ENCODE measurements at regions not wholly inside any gene's neighbourhood (a gene's known extent, or its start where the extent isn't known, plus 50 kb on each side); places are given as distances from the start of the nearest gene placed in this dataset.
"Not testable (repeated sequence)": the region's sequence is repeated elsewhere in the genome, so short reads cannot be mapped to it uniquely, and the experiment has no call there.

DNA sequence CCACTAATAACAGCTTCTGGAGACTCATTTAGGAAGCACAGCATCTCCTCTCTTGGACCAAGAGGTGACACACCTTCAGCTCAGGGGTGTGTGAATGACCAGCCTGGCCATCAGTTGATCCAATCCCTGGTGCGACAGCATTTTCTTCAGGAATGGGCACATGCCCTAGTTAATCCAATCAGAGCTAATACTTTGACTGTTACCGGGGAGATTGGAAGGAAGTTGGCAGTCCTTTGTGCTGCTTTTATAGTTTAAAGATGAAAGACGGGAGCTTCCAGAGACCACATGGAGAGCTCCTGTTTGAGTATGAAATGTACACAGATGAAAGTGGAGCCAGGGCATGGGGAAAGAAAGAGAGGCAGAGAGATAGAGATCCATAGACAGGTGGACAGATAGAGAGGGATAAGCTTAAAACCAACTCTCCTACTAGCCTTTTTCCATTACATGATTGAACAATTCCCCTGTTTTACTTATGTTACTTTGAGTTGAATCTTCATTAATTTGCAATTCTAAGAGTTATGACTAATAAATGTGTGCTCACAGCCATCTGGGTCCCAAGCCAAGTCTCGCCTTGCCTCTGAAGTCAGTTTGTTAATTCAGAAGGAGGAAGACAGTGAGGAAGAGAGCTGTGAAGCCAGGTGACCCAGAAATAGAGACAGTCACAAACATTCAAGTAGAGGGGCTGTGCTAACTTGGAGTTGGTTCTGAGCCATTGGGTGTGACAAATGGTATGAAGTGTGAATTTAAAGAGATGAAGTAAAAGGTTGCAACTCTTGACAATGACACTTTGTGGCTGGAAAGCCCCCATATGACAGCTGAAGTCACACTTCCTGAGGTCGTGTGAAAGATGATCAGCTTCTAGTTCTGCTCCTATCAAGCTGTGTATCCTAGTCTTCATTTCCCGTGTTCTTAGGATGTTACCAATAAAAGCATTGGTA lies 120.0 kb upstream of the GOT2 start:
- FAIRE-seq (no peak), DNase-seq (ENCODE audit: low spot score) (no peak)

DNA sequence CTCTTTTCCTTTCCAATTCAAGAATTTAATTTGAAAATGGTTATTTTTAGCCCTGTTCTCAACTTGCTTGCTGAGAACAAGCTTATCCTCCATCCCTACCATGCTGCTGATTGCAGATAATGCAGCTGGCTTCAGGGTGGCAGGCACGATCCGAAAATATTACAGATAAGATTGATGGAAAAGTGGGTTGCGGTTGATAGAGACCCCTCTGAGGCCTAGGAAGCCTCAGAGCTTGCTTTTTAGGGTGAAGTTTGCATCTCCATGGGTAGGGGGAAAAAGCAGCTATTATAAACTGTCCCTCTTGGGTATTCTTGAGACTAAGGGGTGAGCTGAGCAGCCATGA lies 116.5 kb upstream of the GOT2 start:
- no peak for FAIRE-seq

DNA sequence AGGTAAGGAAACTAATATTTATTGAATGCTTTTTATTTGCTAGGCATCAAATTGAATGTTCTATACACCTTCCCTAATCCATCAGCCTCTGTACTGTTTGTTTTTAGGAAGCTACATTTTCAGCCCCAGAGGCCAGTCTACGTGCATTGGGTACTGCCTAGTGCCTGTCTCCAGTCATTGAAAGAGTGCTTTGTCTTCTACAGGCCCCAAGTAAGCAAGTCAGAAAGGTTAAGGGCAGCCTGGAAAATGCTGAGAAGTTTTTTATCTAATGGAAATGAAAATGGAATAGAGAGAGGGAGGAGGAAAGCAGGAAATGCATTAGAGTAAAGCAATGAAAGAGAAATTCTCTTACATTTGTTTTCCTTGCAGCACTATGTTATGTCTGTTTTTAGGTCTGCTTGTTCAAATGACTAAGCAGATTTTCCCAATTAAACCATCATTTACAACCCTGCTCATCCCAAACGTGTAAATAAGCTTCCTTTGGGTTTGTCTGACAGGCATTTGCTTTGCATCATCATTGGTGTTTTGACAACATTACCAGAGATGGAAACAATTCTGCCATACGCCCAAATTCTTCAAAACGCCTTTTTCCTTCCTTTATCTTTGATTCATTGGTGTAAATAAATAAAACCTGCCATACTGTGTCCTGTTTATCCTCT lies 116.0 kb upstream of the GOT2 start:
- FAIRE-seq = no peak

More for the DNA sequence above, 116.5 kb upstream of the GOT2 start:
- DNase-seq (ENCODE audit: low spot score) = no peak

DNA sequence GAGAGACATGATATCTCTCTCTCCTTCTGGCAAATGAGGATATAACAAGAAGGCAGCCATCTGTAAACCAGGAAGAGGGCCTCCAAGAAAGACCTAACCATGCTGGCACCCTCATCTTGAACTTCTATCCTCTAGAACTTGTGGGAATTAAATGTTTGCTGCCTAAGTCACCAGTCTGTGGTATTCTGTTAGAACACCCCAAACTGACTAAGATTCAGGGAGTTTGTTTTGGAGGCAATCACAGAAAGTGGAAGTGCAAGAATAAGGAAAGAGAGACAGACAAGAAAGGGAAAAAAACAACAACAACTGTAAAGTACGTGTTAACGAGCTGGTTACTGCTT lies 114.5 kb upstream of the GOT2 start:
- DNase-seq (ENCODE audit: low spot score) = no peak
- no peak for FAIRE-seq

More for the DNA sequence above, 116.0 kb upstream of the GOT2 start:
- no peak for DNase-seq (ENCODE audit: low spot score)

DNA sequence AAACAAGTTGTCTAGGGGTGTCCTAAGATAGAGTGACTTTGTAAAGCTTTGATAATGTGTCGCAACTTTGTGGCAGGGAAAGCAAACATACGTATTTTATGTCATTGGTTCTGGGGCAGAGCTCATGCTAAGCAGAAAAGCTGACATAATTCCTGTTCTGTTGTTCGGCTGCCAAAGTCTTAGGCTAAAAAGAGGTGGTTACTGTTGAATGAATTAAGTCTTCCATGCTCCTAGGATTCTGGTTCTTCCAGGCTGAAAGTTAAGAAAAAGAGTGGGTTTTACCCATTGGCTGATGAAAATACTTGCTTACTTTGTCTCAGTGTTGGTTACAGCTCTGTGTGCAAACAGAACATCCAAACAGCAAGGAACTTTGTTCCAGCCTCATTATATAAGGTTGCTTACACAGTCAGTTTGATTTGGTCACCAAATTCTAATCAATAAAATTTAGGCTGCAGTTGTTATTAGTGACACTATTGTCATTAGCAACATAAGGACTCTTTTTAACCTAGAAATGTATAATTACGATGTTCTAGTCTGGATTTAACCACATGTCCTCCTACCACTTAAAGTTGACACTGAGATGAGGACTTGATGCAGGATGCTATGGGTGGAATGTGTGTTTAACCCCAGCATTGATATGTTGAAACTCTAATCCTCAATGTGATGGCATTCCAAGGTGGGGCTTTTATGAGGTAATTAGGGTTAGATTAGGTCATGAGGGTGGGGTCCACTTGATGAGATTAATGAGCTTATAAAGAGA lies 114.0 kb upstream of the GOT2 start:
- FAIRE-seq (no peak), DNase-seq (ENCODE audit: low spot score) (no peak)

DNA sequence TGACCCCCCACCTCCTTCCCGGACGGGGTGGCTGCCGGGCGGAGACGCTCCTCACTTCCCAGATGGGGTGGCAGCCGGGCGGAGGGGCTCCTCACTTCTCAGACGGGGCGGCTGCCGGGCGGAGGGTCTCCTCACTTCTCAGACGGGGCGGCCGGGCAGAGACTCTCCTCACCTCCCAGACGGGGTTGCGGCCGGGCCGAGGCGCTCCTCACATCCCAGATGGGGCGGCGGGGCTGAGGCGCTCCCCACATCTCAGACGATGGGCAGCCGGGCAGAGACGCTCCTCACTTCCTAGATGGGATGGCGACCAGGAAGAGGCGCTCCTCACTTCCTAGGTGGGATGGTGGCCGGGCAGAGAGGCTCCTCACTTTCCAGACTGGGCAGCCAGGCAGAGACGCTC lies 112.1 kb upstream of the GOT2 start:
- not testable (repeated sequence) for FAIRE-seq; DNase-seq (ENCODE audit: low spot score)

DNA sequence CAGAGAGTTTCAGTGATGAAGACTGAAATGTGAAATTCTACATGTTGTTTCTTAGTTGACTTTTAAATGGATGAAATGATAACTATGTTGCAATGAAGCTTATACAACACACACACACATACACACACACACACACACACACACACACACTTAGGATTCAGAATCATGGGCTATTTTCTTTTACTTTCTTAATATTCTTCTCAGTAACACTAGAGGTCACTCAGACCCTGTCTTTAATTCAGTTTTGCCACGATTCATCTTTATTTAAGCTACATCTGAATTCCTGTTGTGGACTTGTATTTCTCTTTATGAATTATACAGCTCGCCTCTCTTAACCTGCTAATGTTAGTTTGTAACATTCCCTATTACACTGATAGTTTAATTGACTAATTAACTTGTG lies 109.6 kb upstream of the GOT2 start:
- peak; percentile 21 for DNase-seq (ENCODE audit: low spot score)
- FAIRE-seq = no peak

DNA sequence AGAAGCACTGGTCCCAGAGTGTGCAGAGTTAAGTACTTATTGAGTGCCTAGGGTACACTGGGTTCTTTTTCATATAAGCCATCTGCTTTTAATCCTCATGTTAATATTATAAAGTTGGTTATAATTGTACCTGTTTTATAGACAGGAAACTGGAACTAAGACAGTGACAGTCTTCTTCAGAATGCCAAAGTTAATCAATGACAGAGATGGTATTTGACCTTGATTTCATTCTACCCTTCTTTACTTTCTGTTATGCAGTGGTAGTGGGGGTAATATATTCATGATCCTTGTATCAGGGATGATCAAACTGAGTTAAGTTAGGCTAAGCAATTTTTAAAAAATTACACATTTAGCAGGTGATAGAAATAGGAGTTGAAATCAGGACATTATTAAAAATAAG lies 108.6 kb upstream of the GOT2 start:
- DNase-seq (ENCODE audit: low spot score) (no peak), FAIRE-seq (no peak)

DNA sequence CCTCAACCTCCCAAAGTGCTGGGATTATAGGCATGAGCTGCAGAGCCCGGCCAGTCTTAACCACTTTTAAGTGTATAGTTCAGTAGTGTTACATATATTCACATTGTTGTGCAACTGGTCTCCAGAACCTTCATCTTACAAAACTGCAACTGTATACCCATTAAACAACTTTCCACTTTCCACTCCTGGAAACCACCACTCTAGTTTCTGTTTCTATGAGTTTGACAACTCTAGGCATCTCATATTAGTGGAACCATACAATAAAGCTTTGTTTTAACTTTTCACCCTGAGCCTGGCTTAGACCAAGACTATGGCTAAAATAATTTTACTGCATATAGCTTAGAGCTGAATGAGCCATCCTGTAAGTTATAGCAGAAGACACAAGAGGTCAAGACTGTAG lies 108.0 kb upstream of the GOT2 start:
- FAIRE-seq (no peak), DNase-seq (ENCODE audit: low spot score) (no peak)

DNA sequence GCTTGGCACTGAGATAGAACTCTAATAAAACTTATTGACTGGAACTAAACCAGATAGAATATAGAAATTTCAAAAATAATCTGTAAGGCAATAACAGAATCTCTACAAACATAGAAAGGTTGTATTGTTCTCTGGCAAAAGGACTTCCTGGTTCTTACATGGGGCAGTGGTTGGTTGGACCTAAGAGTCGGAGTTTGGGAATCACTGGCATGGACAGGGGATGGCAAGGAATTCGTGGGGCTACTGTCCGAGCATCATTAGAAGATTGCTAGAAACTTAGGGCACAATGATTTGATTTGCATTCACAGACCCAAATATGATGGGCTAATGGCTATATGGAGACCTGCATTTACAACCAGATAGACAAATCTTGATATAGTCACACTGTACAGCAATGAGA lies 103.8 kb upstream of the GOT2 start:
- DNase-seq (ENCODE audit: low spot score) = no peak
- no peak for FAIRE-seq

DNA sequence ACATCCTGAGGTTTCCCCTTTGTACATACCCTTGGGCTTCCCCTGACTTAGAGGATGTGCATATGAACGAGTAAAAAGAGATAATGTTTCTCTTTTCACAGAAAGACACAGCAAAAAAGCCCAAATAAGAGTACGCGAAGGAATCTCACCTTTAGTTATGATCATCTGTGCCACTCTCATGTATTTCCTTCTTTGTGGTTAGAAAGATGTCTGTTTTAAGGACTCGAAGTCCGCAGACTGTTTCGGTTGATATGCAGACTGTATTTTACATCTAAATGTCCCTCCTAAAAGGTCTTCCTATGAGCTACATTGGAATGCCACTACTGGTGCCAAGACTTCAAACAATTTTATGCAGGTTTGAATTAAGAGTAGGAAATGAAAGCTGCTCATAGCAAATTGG lies 102.3 kb upstream of the GOT2 start:
- DNase-seq (ENCODE audit: low spot score) (no peak), FAIRE-seq (no peak)

DNA sequence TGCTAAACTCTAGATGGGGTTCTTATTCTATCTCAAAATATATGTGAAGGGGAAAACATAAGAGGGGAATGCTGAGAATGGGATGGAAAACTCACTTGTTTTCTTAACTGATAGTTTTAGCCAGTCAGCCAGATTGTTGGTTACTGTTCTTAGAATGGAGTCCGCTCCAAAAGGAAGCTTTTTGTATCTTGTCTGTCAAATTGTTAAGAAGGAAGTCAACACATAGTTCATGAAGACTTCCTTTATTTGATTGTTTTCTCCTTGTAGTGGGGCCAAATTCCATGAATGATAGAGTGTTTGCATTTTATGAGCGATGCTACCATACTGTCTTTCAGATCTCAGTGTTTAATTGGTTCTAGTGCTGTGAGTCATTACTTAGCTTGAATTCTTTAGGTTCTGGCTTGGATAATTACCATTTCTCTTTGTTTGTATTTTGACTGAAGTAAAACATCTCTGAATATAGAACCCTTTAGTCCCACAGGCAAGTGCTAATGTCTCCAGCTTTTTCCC lies 98.3 kb upstream of the GOT2 start:
- no peak for DNase-seq (ENCODE audit: low spot score)
- FAIRE-seq = no peak

DNA sequence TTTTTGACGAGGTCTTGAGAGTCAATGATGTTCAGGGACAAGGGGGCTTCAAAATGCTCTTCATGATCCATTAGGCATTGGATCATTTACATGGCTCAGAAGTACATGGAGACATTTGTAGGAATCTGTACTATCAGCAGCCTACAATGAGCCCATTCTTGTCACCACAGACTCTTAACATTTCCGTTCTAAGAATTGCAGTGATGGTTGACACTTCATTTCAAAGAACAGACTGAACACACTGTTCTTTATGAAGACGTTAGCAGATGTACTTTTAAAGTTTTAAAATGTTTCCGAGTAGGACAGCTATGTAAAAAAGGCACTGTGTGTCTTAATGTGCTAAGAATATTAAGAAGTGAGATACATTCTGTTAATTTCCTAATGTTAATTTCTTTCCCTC lies 97.3 kb upstream of the GOT2 start:
- FAIRE-seq (no peak), DNase-seq (ENCODE audit: low spot score) (no peak)

DNA sequence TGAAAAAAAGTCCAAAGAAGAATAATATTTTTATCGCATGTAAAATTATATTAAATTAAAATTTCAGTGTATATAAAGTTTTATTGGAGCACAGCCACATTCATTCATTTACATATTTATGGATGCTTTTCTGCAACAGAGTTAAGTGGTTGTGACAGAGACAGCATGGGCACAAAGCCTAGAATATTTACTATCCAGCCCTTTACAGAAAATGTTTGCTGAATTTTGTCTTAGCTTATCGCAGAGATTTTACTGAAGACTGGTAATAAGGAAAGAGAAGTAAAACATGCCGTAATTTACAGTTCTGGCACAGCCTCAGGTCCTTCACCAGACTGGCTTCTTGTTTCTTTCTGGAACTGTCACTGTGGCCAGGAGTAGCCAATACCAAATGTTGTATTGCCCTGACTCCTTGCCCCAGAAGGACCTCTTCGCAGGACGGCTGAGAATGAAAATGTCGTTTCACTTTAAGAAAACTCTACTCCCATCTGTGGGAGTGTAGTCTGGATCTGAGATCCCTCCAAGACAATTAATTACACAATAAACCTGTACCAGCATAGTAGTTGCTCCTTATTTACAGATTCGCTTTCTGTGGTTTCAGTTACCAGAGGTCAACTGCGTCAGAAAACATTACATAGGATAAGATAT lies 94.9 kb upstream of the GOT2 start:
- no peak for DNase-seq (ENCODE audit: low spot score)
- no peak for FAIRE-seq

DNA sequence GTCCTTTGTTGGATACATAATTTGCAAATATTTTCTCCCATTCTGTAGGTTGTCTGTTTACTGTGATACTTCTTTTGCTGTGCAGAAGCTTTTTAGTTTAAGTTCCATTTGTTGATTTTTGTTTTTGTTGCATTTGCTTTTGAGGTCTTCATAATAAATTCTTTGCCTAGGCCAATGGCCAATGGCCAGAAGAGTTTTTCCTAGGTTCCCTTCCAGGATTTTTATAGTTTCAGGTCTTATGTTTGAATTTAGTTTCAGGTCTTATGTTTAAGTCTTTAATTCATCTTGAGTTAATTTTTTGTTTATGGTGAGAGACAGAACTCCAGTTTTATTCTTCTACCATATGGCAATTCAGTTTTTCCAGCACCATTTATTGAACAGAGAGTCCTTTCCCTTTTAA lies 90.1 kb upstream of the GOT2 start:
- FAIRE-seq (no peak), DNase-seq (ENCODE audit: low spot score) (no peak)

DNA sequence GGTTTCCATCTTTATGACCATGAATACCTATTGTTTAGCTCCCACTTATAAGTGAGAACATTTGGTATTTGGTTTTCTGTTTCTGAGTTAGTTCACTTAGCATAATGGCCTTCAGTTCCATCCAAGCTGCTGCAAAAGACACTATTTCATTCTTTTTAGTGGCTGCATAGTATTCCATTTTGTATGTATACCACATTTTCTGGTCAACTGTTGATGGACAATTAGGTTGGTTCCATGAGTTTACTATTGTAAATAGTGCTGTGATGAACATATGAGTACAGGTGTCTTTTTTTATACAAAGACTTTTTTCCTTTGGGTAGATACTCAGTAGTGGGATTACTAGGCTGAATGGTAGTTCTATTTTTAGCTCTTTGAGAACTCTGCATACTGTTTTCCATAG lies 87.8 kb upstream of the GOT2 start:
- FAIRE-seq (no peak), DNase-seq (ENCODE audit: low spot score) (no peak)

DNA sequence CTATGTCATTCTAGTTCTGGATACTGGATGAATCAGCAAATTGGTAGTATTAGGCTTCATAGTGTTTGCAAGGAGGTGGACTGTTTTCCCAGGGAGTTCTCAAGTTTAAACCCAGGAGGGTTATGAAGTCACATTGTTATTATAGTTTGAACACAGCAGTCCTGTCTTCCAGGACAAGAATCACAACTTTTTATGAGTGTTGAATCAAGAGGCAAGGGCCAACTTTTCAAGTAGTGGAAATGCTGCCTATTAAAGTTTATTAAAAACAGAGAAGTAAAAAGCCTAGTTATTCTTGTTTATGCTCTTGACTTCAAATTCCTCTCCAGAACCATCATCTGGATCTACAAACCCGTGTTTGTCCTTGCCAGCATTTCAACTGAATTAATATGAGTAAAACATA lies 86.3 kb upstream of the GOT2 start:
- FAIRE-seq = no peak
- DNase-seq (ENCODE audit: low spot score) = no peak

DNA sequence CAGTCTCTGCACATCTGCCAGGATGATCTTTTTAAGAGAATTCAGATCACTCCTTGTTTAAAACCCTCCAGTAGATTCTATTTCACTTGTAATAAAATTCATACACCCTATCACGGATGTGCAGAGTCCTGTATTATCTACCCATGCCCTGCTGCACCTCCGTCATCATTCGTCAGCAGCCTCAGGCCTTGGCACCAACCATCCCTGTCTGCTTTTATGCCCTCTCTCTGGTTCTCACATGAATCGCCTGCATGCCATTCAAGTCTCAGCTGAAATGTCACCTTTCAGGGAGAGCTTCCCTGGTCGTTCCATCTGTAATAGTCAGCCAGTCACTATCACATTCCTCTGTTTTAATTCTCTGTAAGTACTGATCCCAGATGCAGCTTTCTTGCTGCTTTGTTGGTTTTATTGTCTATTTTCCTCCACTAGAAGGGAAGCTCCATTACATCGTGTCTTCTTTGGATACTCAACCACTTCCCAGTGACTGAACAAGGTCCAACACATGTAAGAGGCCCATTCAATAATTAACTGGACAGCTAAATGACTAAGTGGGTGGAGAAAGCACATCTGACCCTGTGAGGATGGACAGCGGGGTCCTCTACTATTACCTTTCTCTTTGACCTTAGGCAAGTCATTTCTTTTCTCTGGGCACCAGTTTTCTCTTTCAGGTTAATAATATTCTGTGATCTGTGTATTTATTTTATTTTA lies 81.2 kb upstream of the GOT2 start:
- DNase-seq (ENCODE audit: low spot score) = no peak

DNA sequence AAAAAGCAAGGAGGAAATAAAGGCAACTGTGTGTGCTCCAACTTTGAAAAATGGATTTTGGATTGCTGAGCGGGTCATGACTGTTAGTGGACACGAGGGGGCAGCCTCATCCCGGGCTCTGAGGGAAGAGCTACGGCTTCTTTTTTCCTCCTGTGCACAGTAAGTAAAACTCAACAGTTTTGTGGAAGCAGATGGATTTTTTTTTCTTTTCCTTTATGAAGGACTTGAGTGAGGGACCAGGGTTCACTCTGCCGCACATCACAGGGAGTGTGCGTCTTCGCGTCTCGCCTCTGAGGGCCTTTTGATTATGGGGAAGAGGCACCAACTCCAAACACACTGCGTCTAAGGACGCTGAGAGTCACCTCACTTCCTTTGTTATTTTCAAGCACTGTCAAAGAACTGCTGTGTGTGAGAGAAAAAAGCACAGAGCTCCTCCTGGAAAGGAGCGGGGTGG lies 80.3 kb upstream of the GOT2 start:
- FAIRE-seq = no peak
- DNase-seq (ENCODE audit: low spot score) = peak; percentile 67

More for the DNA sequence above, 81.2 kb upstream of the GOT2 start:
- no peak for FAIRE-seq

DNA sequence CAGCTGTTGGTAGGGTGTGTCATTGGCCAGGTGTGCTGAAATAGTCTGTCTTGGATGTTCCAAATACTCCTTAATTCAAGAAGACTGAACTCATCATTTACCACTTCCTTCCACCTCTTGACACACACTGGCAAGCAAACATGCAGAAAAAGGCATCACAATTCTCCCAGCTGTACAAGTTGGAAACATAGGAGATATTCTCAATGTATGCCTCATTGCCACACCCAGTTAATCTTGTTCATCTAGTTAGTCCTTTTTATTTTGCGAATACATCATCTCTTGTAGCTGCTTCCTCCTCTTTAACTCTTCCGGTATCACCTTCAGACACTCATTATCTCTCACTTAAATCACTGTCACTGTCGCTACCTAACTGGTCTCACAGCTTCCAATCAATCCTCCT lies 75.1 kb upstream of the GOT2 start:
- FAIRE-seq (no peak), DNase-seq (ENCODE audit: low spot score) (no peak)

DNA sequence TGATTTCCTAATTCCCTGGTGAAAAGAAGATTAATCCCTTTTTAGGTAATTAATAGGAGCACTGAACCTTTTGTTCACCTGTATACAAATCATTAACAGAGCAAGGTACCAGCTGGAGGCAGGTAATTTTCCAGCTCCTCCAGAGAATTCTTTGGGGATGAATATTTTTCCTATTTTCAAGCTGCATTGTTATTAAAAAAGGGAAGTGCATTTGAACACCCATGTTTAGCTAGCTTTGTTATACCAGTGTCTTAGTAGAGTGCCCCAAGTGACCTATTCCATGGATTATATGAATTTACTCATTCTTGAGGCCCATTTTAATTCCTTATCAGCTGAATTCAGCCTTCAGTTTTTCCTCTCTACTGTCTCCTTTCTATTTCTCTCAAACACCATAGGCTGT lies 73.2 kb upstream of the GOT2 start:
- DNase-seq (ENCODE audit: low spot score) = no peak
- no peak for FAIRE-seq

All from urothelium cell line (cell line).